Neural progenitor cell (in vitro differentiated cells): ENCODE measurements at regions not wholly inside any gene's neighbourhood (a gene's known extent, or its start where the extent isn't known, plus 50 kb on each side); places are given as distances from the start of the nearest gene placed in this dataset.

Experiments
- EZH2 ChIP-seq: fragments of 200-600 bp; sonication (generic); IDR thresholded peaks from 2 replicates; pipeline ENCODE4 v1.6.1; 2017; ENCODE audit warnings: antibody characterized with exemption, mild to moderate bottlenecking, moderate library complexity
- TF ChIP-seq, protein P1 (sequence below): fragments of 200-600 bp; sonication (generic); IDR thresholded peaks from 2 replicates; pipeline ENCODE4 v1.5.1; 2017; ENCODE audit warnings: antibody characterized with exemption, mild to moderate bottlenecking

DNA sequence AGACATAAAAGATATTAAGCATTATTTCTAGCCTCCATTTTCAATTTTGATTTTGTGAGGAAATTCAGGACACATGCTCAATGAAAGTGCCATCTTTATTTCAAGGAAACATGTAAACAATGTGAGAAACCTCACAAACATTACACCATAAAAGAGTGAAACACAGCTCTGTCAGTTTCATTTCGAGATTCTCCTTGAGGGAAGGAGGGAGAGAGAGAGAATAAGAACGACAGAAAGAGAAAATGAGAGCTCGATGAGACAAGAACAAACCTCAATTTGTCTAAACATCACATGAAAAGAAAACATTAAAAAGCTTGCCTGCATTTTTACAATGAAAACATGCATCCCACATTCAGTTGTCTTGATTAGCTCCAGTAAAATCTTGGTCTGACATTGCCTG, 553.5 kb upstream of the MEF2C start:
- TF ChIP-seq, protein P1, sequence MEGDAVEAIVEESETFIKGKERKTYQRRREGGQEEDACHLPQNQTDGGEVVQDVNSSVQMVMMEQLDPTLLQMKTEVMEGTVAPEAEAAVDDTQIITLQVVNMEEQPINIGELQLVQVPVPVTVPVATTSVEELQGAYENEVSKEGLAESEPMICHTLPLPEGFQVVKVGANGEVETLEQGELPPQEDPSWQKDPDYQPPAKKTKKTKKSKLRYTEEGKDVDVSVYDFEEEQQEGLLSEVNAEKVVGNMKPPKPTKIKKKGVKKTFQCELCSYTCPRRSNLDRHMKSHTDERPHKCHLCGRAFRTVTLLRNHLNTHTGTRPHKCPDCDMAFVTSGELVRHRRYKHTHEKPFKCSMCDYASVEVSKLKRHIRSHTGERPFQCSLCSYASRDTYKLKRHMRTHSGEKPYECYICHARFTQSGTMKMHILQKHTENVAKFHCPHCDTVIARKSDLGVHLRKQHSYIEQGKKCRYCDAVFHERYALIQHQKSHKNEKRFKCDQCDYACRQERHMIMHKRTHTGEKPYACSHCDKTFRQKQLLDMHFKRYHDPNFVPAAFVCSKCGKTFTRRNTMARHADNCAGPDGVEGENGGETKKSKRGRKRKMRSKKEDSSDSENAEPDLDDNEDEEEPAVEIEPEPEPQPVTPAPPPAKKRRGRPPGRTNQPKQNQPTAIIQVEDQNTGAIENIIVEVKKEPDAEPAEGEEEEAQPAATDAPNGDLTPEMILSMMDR: no peak
- no peak for TF ChIP-seq EZH2
